Medulla oblongata (tissue), 1 donor: ENCODE measurements at regions not wholly inside any gene's neighbourhood (a gene's known extent, or its start where the extent isn't known, plus 50 kb on each side); places are given as distances from the start of the nearest gene placed in this dataset.

Experiments
- DNase-seq: peaks from one replicate; pipeline ENCODE4 v3.0.0-alpha.2; 2015; ENCODE audit errors: extremely low spot score

DNA sequence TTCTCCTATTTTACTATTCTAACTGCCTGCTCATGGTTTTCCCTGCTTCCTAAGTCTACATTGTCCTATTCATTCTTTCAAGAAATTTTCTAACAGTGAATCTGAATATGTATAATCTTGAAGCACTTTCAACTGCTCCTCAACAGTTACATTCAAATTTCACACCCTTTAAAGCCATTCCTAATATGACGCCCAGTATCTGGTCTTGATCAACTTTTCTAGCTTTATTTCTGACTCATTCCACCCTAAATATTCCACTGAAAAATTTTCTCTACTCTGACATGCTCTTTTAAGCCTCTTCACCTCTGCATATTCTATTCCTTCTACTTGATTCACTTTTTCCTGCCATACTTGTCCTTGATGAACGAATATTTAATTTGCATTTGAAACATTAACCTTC is 1893.9 kb upstream of the PIK3C3 start:
- no peak for DNase-seq

DNA sequence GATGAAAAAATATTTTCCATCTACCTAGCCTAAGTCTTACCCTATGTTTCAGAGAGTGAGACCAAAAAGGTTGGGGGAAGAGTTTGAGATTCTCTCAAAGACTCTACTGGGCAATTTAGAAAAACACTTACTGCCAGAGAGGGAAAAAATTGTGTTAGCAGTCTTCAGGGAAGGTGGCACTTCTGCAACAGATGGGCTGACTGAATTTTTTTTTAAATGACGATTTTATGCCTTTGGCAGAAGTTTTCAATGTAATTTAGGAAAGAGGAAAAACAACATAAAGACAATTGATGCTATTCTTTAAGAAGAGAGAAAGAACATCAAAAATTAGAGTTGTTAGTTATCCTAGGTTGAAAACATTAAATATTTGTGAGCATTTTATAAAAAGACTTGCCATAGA is 1894.5 kb upstream of the PIK3C3 start:
- no peak for DNase-seq

DNA sequence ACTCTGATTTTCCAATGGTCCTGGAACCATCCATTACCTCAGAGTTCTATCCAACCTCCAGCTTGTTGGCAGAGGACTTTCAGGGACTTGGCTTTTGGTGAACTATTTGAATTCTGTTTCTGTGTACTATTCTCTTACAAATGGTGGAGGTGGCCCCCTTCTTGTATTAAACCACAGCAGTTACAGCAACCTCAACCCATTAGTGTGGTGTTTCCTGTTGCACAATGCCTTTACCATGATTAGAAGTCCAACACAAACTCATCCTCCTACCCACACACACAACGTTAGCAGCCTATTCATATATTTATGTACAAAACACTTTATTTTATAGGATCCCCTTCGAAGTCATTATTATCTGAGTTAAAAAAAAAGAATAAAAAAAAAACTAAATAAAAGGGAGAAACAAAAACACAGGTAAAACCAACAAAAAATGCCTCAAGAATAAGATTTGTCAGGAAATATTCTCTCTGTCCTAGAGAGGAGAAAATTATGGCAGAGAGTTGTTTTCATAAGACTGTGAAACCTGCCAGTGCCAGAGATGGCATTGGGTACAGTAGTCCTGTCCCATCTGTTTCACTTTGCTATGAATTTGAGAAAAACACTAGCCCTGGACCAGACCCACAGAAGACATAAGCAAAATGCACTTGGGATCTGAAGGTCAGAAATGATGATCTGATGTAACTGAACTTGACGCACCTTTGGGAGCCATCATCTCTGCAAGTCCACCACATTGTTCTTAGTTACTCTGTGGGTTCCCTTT is 1896.0 kb upstream of the PIK3C3 start:
- DNase-seq = no peak

DNA sequence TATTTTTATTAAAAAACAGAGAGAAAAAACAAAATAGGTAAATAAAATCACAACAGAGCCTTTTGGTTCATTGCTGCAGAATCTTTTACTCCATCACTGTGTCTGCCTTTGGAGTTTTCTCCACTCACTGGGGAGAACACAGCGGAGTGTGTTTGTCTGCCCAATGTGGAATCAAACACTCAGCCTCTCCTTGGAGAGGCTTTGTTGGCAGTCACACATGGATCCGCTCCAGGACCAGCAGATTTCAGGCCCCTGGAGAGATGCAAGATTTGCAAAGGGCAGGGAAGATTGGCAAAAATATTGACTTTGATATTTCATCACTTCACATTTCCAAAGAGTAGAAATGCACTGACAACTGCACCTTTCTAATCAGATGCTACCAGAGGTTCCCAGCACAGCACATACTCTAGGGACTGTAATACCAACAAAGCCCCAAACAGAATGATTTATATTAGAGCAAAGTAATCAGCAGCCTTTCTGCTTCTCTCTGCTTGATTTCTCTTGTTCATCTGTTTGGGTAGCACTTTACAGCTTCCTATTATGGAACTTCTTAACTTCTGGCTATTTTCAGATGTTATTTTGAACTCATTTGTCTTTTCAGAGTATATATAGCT is 1898.8 kb upstream of the PIK3C3 start:
- DNase-seq = peak; percentile 16

DNA sequence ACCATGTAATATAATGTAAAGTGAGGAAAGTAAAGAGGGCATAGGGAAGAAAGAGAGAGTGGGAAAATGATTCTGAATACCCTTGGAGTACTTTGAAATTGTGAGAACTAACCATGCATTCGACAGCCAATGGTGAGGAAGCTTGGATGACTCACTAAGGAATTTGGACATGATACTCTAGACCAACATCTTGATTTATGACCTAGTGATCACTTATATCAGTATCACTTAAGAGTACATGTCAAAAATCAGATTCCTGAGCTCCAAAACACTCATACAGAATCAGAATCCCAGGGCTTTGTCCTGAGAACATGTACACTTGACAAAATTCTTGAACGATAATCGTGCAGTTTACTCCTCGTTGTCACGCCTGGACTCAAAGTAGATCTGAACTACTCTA is 1899.8 kb upstream of the PIK3C3 start:
- no peak for DNase-seq

DNA sequence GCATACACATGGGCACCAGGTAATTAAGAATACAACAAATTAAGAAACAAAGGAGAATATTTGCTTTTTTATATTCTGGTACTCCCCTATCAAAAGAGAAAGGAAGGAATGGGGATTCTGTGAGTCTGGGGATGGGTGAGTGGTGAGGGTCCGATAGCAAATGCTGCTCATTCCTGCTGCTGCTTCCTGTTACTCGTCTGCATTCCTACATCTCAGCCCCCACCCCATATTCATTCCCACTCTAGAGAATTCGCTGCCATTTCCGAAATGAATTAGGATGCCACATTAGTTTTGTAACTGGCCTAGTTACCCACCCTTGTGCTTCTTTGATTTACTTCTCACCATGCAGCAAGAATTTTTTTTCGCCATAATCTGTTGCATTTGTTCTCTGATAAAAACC is 1905.3 kb upstream of the PIK3C3 start:
- DNase-seq = no peak

DNA sequence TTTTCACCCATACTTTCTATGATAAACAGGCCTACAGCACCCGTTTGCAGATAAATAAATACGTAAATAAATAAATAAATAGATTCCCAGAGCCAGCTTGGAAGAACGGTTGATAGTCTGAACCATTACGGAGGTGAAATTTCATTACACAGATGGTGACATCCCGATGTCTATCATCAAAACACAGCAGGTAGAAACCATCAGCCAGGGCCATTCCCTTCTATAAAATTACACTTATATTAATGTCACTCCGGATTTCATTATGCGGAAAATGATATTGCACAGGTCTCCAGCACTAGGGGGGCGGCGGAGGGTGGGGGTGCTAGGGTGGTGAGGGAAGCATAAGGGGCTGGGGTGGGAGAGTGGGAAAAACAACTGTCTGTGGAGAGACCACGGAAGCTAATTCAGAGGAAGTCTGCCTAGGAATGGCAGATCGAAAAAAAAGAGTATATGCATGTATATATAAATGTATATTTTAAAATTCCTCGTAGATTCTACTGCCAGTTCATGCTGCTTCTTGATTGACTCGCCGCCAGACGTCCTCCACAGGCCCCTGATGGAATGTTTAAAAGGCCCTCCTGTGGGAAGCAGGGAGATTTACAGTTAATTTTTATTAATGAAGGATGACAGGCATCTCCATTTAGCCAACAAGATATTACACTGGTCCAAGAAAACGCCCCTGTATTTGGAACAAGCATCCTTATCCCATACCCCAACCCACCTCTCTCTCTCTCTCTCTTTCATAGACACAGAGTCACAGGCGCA is 1906.0 kb upstream of the PIK3C3 start:
- no peak for DNase-seq

DNA sequence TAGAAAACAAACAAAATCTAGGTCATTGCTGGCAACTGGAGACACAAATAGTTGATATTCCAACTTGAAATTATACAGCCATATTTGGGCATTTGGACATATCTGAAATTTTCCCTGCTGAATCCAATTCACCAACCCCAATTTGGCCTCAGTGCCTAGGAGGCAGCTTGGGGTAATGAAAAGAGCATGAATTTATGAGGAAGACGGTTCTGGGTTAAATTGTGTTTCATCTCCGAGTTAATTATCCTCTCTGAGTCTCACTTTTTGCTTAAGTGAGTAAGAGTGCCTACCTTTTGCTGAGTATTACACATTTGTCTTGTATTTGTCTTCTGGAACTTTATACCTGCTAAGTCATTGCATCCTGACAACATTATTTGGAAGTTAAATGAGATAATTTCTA is 1906.8 kb upstream of the PIK3C3 start:
- no peak for DNase-seq

DNA sequence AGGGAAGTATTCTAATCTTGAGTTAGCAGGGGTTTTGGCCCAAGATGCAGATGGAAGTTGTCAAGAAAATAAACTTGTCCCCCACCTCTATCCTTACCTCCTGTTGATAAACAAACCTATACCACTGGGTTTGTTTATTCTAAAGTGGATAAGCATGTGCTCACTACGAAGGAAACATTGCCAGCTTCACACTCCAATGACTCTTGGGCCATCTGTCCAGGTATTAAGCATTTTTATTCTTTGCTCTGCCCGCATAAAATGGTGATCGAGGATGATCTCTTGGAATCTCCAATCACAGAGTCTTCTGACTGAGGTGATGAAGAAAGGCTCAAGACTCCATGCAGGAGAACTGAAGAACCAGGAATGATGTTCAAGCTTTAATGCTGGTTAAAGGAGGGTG is 1908.4 kb upstream of the PIK3C3 start:
- DNase-seq = no peak

DNA sequence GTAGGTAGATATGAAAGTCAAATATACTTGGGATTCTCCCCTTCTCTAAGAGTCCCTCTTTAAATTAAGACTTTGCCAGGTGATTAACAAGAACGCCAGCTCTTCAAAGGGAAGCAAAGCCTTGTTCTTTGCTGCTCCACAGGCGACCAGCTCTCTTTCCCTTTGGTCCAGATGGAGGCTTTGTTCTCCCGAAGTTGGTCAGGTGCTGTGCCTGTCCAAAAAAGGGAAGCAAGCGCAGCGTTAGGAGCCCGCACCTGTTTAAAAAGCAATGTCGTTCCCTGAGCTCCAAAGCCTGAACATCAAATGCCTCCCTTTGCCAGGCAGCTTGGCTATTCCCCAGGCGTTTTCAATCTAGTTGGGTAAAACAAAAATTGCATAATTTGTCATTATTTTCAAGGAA is 1913.1 kb upstream of the PIK3C3 start:
- no peak for DNase-seq

DNA sequence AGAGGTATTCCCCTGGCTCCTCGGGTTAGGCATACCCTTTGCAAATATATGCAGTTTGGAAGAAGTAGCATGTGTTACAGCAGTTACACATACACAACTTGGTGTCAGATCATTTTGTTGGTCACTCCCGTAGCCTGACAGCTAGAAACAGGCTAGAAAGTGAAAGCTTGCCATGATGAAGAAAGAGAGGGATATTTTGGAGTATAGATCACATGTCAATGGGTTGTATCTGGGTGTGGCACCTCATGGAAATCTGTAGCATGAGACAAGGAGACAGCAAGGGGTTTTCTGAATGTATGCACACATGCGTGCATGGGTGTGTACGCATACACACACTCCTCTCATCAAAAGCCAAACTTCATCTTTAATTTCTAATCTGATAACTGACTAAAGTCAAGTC is 1914.5 kb upstream of the PIK3C3 start:
- no peak for DNase-seq

DNA sequence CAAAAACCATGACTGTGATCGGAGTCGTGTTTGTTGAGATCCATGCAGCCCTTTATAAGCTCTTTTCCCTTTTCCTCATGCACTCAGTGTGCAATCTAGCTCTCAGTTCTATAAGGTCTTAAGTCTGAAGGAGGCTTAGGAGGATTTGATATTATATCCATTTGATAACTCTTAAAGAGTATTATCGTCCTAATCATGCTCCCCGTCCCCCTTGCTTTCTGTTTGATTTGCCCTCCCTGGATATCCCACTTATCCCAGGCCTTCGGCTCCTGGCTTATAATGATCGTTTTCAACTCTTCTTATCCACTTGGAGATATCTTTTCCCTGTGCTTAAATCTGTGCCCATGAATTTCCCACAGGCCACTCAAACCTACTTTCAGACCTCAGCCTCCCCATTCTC is 1917.7 kb upstream of the PIK3C3 start:
- no peak for DNase-seq

DNA sequence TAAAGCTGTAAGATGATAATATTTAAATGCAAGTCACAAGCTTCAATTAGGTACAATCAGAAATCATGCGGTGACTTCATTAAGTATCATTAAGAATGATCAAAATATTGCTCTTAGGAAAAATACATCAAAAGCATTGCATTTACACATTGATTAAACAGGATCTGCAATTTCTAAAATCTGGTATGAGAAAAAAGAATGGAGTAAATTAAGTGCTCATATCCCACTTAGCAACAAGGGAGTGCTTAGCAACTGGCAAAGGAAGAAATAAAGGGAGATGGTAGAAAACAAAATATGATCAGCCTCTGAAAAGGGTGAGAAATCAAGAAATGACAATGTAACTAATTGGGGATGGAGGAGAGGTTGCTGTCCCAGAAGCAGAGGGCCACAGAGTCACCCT is 1918.2 kb upstream of the PIK3C3 start:
- no peak for DNase-seq

DNA sequence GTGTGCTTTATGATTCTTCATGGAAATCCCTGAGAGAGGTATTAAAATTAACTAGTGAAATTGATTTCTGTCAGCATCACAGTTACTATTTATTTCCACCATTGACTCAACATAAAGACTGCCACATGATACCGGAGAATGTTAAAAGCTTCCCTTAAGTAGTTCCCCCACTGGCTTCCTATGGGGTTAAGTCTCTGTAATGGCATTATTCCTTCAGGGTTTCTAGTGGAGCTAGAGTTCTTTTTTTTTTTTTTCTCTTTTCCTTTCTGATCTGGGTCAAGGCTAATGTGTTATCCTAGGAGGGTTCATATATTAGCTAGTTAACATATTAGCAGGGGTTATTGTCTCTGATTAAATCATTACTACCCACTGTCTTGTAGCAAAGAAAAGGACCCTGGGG is 1919.1 kb upstream of the PIK3C3 start:
- DNase-seq = no peak

DNA sequence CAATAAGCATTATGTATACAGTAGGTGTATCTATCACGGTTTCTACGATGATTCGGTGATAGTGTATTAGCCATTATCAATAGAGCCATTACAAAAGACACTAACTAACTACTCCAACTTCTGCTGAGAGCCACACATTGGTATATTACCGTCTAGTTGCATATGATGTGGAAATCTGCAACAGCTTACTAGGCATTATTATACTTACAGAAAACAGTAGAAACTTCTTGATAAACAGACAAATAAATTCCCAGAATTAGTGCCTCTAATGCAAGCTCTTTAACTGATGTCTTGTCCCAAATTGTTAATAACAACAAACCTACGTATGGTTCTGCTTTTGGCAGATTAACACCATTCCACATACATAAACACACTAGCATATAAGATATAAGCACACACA is 1923.0 kb upstream of the PIK3C3 start:
- no peak for DNase-seq

DNA sequence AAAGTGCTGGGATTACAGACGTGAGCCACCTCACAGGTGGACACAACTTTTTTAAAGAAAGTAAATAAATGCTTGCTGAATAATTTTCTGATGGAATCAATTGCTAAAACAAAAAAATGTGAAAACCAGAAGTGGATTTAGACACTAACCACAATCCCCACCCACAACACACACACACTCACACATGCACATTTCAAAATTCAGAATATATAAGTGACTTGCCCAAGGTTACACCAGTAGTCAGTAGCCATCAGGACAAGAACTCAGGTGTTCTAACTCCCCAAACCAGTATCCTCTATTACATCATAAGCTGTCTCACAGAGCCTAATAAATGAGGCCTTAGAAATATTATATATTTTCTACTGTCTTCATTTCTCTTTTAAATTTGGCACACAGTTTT is 1923.6 kb upstream of the PIK3C3 start:
- no peak for DNase-seq

DNA sequence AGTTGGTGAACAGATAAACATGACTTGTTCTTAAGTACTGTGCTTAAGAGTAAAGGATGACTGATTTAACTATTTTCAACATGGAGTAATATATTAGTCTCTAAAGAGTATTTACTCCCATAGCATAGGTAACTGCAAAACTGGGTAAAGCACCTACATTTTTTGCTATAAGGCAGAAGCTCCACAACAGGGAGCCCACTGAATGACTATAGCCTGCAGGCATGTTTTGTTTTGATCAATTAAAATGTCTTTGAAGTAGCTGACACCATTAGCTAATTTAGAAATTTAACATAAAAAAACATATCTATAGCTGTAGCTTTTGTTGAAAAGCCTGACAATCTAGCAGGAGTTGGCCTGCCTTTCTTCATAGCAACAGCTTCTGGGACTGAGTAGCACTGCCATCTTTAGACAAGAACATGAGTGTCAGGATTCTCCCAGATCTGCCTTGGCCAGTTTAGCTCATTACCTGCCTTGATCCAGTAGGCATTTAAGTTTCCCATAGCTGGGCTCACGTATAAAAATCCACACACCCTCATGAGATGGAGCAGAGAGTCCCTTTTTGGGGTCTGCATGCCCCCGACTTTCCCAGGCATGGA is 1935.1 kb upstream of the PIK3C3 start:
- peak; percentile 21 for DNase-seq

DNA sequence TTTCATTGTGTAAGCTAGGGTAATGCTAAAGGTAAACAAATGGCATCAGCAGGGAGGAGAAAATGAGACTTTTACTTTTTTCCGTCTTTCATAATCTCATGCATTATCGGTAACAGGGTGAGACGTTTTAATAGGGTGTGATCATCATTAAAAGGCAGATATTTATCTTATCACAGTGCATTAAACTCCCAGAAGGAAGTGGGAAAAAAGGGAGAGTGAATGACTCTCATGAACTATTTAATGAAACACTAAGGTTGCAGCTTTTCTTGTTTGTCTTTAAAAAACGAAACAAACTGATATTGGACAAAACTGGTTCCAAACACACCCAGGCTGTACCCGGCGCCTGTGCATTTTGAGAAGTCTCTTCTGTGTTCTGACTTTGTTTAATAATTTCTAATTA is 1936.8 kb upstream of the PIK3C3 start:
- DNase-seq = no peak

DNA sequence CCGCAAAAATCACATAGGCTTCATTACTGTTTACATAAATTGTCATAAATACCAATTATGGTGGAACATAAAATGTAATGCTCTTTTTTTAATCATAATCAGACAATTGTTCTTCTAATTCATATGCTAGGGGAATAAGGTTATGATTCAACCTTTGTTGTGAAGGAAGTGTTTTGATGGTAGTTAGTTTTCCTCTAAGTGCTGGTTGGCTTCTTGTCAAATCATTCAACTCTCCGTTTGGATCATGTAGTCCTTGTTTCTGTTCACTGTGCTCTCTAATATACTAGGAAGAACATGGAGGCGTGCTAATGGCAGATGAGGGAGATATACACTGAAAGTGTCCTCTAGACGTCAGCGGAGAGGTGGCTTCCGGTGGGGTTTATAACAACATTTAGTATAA is 1938.0 kb upstream of the PIK3C3 start:
- DNase-seq = no peak

DNA sequence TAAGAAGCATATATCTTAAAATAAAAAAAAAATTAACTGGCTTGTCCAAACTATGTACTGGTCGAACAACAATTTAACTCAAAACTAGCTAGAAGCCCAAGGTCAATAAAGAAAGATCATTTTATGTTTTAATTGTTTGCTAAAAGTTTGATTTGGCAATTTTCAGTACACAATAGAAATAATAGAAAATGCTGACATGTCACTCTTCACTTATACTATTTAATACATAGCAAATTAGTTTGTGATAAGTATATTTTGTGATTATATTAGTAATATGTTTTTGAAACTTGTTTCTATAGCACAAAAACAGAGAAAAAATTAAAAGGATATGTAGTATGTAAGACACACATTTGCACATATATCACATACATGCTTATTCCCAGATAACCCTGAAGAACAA is 1938.6 kb upstream of the PIK3C3 start:
- no peak for DNase-seq

DNA sequence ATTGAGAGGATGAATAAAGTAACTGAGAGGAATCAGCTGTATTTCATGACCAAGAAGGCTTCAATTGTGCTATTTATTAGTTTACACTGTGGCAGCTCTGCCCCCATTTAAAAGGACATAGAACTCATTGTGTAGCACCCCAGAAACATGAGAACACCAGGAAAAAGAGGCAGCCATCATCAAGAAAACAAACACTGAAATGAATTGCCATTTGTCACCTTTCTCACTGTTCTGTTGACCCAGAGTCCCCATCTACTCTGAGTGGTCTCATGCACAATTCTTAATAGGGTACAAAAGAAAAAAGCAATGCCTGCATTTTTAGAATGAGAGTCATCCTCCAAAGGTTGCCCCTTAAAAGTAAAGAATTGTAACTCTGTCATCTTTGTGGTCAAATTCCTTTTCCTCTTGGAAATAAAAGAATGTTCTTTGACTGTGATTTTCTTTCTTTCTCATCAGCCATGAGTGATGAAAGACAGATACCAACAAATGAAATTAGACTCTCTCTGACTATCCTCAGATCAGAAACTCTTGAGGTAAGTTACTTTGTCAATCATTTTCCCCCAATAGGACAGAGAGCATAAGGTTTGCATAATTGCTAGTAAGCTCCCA is 1941.9 kb upstream of the PIK3C3 start:
- peak; percentile 43 for DNase-seq

DNA sequence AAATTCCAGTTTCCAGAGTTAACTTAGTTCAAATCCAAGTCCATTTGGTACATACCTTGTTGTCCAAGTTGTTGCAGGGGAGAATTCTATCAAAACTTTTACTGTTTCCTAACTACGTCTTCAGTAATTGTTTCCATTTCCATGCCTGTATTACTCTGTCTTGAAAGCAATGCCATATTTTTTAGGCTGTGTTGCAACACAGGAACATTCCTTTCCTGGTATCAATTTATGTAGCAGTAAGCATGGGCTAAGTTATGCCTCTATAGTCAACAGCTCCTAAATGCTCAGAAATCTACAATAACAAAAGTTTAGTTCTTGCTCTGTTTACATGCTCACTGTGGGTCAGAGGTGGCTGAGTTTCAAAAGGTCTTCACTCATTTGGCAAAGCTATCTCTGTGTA is 1943.8 kb upstream of the PIK3C3 start:
- no peak for DNase-seq
